HFF-Myc (cell line): ENCODE measurements at regions not wholly inside any gene's neighbourhood (a gene's known extent, or its start where the extent isn't known, plus 50 kb on each side); places are given as distances from the start of the nearest gene placed in this dataset.

Source experiments
- DNase-seq: peaks from one replicate; pipeline ENCODE4 v3.0.0-alpha.2; 2011; ENCODE audit warnings: low read depth; ENCODE audit errors: extremely low read depth
- H3K4me3 ChIP-seq: replicated peaks from 2 replicates; pipeline ENCODE4 v1.5.1; 2011; ENCODE audit warnings: low read depth, mild to moderate bottlenecking, control low read depth, low read length
- TF ChIP-seq, protein P1 (sequence below): IDR thresholded peaks from 2 replicates; pipeline ENCODE4 v1.5.1; 2012; ENCODE audit warnings: mild to moderate bottlenecking, low read depth, low read length, control low read depth; ENCODE audit errors: missing control alignments

GRCh38 chr13:105441051-105441750 lies 1094.3 kb downstream of the EFNB2 start:
- DNase-seq = no peak
- no peak overlapping the region for H3K4me3 ChIP-seq
- TF ChIP-seq, protein P1, sequence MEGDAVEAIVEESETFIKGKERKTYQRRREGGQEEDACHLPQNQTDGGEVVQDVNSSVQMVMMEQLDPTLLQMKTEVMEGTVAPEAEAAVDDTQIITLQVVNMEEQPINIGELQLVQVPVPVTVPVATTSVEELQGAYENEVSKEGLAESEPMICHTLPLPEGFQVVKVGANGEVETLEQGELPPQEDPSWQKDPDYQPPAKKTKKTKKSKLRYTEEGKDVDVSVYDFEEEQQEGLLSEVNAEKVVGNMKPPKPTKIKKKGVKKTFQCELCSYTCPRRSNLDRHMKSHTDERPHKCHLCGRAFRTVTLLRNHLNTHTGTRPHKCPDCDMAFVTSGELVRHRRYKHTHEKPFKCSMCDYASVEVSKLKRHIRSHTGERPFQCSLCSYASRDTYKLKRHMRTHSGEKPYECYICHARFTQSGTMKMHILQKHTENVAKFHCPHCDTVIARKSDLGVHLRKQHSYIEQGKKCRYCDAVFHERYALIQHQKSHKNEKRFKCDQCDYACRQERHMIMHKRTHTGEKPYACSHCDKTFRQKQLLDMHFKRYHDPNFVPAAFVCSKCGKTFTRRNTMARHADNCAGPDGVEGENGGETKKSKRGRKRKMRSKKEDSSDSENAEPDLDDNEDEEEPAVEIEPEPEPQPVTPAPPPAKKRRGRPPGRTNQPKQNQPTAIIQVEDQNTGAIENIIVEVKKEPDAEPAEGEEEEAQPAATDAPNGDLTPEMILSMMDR = no peak

GRCh38 chr13:105436943-105437342 lies 1098.5 kb downstream of the EFNB2 start:
- TF ChIP-seq, protein P1 = no peak
- DNase-seq = no peak
- H3K4me3 ChIP-seq = no peak overlapping the region

GRCh38 chr13:105432438-105432837 lies 1103.0 kb downstream of the EFNB2 start:
- H3K4me3 ChIP-seq = no peak overlapping the region
- TF ChIP-seq, protein P1 = no peak
- no peak for DNase-seq

GRCh38 chr13:105428811-105429210 lies 1106.7 kb downstream of the EFNB2 start:
- TF ChIP-seq, protein P1 = no peak
- no peak overlapping the region for H3K4me3 ChIP-seq
- no peak for DNase-seq

- DNase-seq = no peak
- H3K4me3 ChIP-seq = no peak overlapping the region
- TF ChIP-seq, protein P1 = no peak
These were observed 1109.0 kb downstream of the EFNB2 start for GRCh38 chr13:105426441-105426840.

DNA sequence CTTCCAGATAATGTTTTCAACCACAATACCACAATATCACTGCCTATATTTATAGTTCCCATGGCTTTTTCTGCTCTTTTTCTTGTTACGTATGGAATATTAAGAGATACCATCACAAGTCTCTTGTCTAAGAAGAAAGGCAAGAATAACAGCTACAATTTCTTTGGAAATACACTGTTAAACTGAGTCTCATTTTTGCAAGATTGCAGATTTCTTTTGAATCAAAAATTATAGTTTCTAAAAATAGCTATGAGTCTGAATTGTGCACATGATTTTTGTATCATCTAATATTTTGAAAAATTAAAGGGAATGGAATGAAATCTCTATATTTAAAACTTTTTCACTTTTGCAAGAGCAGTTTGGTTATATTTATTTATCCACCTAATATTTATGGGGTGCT lies 1120.8 kb downstream of the EFNB2 start:
- TF ChIP-seq, protein P1 = no peak
- no peak for DNase-seq
- no peak overlapping the region for H3K4me3 ChIP-seq

DNA sequence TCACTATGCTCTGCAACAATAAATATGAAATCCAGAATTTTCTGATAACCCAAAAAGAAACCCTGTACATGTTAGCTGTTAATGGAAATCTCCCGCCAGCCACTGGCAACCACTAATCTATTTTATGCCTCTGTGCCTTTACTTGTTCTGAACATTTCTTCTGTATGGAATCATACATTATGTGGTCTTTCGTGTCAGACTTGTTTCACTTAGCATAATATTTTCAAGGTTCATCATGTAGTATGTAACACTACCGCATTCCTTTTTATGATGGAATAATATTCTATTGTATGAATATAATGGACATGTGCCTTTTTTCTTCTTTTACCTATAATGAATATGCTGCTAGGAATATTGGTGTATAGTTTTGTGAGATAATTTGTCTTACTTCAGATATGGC lies 1123.3 kb downstream of the EFNB2 start:
- no peak overlapping the region for H3K4me3 ChIP-seq
- TF ChIP-seq, protein P1 = no peak
- DNase-seq = no peak
